ENCODE measurements at regions not wholly inside any gene's neighbourhood (a gene's known extent, or its start where the extent isn't known, plus 50 kb on each side); places are given as distances from the start of the nearest gene placed in this dataset.

- Histone ChIP-seq H3K4me3 (no peak overlapping the region), H3K9me3 (replicated peaks; ENCODE audit: control insufficient read depth, insufficient read depth, low read length) (peaks cover 2% of the 10 kb centered on the region; the same call in 1 of the 3 replicates), H3K27me3 (replicated peaks in 1 of 2; ENCODE audit: control insufficient read depth in 2 of 2, insufficient read depth in 2 of 2, low read length in 1 of 2) (no peaks in the 10 kb centered on the region), H3K9ac (ENCODE audit: control insufficient read depth, insufficient read depth, low read length) (no peak overlapping the region), H3K27ac (ENCODE audit: control insufficient read depth, insufficient read depth) (no peak overlapping the region), H2AFZ (ENCODE audit: control insufficient read depth, low read depth, low read length) (no peak overlapping the region), H4K20me1 (ENCODE audit: control insufficient read depth, insufficient read depth) (no peaks in the 10 kb centered on the region), H3K4me1 (ENCODE audit: control insufficient read depth, insufficient read depth, low read length) (no peaks in the 10 kb centered on the region), H3K79me2 (ENCODE audit: control insufficient read depth, insufficient read depth, low read length) (no peaks in the 10 kb centered on the region), H3K4me2 (ENCODE audit: control insufficient read depth, insufficient read depth) (no peak overlapping the region), H3K36me3 (ENCODE audit: control insufficient read depth in 2 of 2, insufficient read depth in 2 of 2, low read length in 1 of 2) (no peaks in the 10 kb centered on the region)
- POLR2A ChIA-PET = no interaction called here
- SMC1A ChIA-PET (ENCODE audit: uncharacterized antibody, unreplicated experiment) = interaction anchor here (1.0 kb wide), 1 partner anchor 12 kb away, joined by 3 read pairs; no protein-coding TSS in a partner anchor
- TF ChIP-seq SMAD1 (IDR thresholded peaks at IDR 0.05; ENCODE audit: low read depth, partially characterized antibody) (no peak), IKZF1 (conservative IDR thresholded peaks at IDR 0.05) (no peak)
- no peak for DNase-seq (ENCODE audit: low read depth, low spot score)
- RAD21 ChIA-PET (ENCODE audit: unreplicated experiment) = no interaction called here
- CTCF ChIA-PET = interaction anchor here (0.6 kb wide), 1 partner anchor 40 kb away, joined by 3 read pairs; no protein-coding TSS in a partner anchor
- in situ Hi-C loops (cut with MboI) = no loop called here
- no peak for ATAC-seq
- no peak for FAIRE-seq
- no TSS peak for BruUV-seq (replicated peaks)
- intact Hi-C loops (cut with micrococcal nuclease; ENCODE audit: unreplicated experiment) = no loop called here
- WGBS (ENCODE audit: insufficient coverage, insufficient replicate concordance, low lambda C conversion rate, missing lambda C conversion rate) = 0% methylated on average over 1 of the region's 1 CpG
These were observed 94.0 kb upstream of the PLEKHA5 start for GRCh38 chr12:19035536-19035935.

- Histone ChIP-seq H3K4me1 (ENCODE audit: control insufficient read depth, insufficient read depth, low read length) (no peaks in the 10 kb centered on the region), H3K9me3 (replicated peaks; ENCODE audit: control insufficient read depth, insufficient read depth, low read length) (peaks cover 2% of the 10 kb centered on the region; the same call in 1 of the 3 replicates), H3K79me2 (ENCODE audit: control insufficient read depth, insufficient read depth, low read length) (no peaks in the 10 kb centered on the region), H3K9ac (ENCODE audit: control insufficient read depth, insufficient read depth, low read length) (no peak overlapping the region), H3K27me3 (replicated peaks in 1 of 2; ENCODE audit: control insufficient read depth in 2 of 2, insufficient read depth in 2 of 2, low read length in 1 of 2) (no peaks in the 10 kb centered on the region), H2AFZ (ENCODE audit: control insufficient read depth, low read depth, low read length) (no peak overlapping the region), H4K20me1 (ENCODE audit: control insufficient read depth, insufficient read depth) (no peaks in the 10 kb centered on the region), H3K4me3 (no peak overlapping the region), H3K4me2 (ENCODE audit: control insufficient read depth, insufficient read depth) (no peak overlapping the region), H3K36me3 (ENCODE audit: control insufficient read depth in 2 of 2, insufficient read depth in 2 of 2, low read length in 1 of 2) (no peaks in the 10 kb centered on the region), H3K27ac (ENCODE audit: control insufficient read depth, insufficient read depth) (no peak overlapping the region)
- intact Hi-C loops (cut with micrococcal nuclease; ENCODE audit: unreplicated experiment) = no loop called here
- ChIA-PET POLR2A (no interaction called here), RAD21 (ENCODE audit: unreplicated experiment) (no interaction called here), CTCF (no interaction called here), SMC1A (ENCODE audit: uncharacterized antibody, unreplicated experiment) (interaction anchor here (1.0 kb wide), 1 partner anchor 11 kb away, joined by 3 read pairs; no protein-coding TSS in a partner anchor)
- in situ Hi-C loops (cut with MboI) = no loop called here
- ATAC-seq (no peak), DNase-seq (ENCODE audit: low read depth, low spot score) (no peak), FAIRE-seq (no peak)
- 6% methylated on average over 6 of the region's 6 CpGs for WGBS (ENCODE audit: insufficient coverage, insufficient replicate concordance, low lambda C conversion rate, missing lambda C conversion rate)
- no TSS peak for BruUV-seq (replicated peaks)
- TF ChIP-seq SKIL (IDR thresholded peaks at IDR 0.05; ENCODE audit: low read depth, poor library complexity, severe bottlenecking) (no peak), GABPA (IDR thresholded peaks at IDR 0.05; ENCODE audit: low read depth) (no peak), BCL11A (IDR thresholded peaks at IDR 0.05; ENCODE audit: low read depth, low read length) (no peak), PKNOX1 (IDR thresholded peaks at IDR 0.05) (no peak), IRF5 (IDR thresholded peaks at IDR 0.05; ENCODE audit: borderline replicate concordance) (no peak), ATF3 (IDR thresholded peaks at IDR 0.05; ENCODE audit: borderline replicate concordance, extremely low read depth, low read depth, low read length) (no peak)
These were observed 92.7 kb upstream of the PLEKHA5 start for GRCh38 chr12:19036673-19037357.

Data from GM12878 (cell line).